ENCODE measurements at regions not wholly inside any gene's neighbourhood (a gene's known extent, or its start where the extent isn't known, plus 50 kb on each side); places are given as distances from the start of the nearest gene placed in this dataset.

- Histone ChIP-seq H3K4me3 (ENCODE audit: low read depth in 2 of 2, low read length in 1 of 2) (no peak overlapping the region), H3F3A (replicated peaks; ENCODE audit: insufficient read depth) (no peaks in the 10 kb centered on the region), H3K4me2 (no peak overlapping the region), H3K9me2 (no peaks in the 10 kb centered on the region), H2AFZ (ENCODE audit: low read depth) (no peak overlapping the region), H3K36me3 (replicated peaks in 1 of 2; ENCODE audit: control insufficient read depth in 1 of 2, insufficient read depth in 2 of 2, low read length in 1 of 2) (no peaks in the 10 kb centered on the region), H4K20me1 (ENCODE audit: insufficient read depth) (no peaks in the 10 kb centered on the region), H3K27me3 (ENCODE audit: insufficient read depth) (peaks cover 2% of the 10 kb centered on the region), H3K4me1 (ENCODE audit: control insufficient read depth in 1 of 2, insufficient read depth in 2 of 2, low read depth in 1 of 2, low read length in 1 of 2) (no peaks in the 10 kb centered on the region), H3K79me2 (ENCODE audit: insufficient read depth) (no peaks in the 10 kb centered on the region), H3K9ac (no peak overlapping the region), H3K9me3 (no peaks in the 10 kb centered on the region), H3K27ac (ENCODE audit: low read depth in 2 of 2, low read length in 1 of 2) (no peak overlapping the region)
- ChIA-PET POLR2A (no interaction called here), CTCF (no interaction called here)
- TF ChIP-seq TCF12 (IDR thresholded peaks at IDR 0.05) (no peak), GABPA (IDR thresholded peaks at IDR 0.05; ENCODE audit: low read depth) (no peak), IRF3 (IDR thresholded peaks at IDR 0.05; ENCODE audit: low read depth, low read length) (no peak), PBX3 (IDR thresholded peaks at IDR 0.05) (no peak), CHD2 (IDR thresholded peaks at IDR 0.05; ENCODE audit: low read length, partially characterized antibody) (no peak), NRF1 (IDR thresholded peaks at IDR 0.05; ENCODE audit: low read depth, low read length) (no peak), USF2 (IDR thresholded peaks at IDR 0.05; ENCODE audit: borderline replicate concordance, low read depth, low read length) (no peak)
- DNase-seq = no peak
- WGBS (ENCODE audit: low lambda C conversion rate) = 8% methylated on average over 2 of the region's 2 CpGs
These were observed 111.8 kb upstream of the FRMPD4 start for GRCh38 chrX:12026481-12026880.

- WGBS (ENCODE audit: low lambda C conversion rate) = 24% methylated on average over 1 of the region's 1 CpG
- no peaks in the 10 kb centered on the region for H3K79me2 ChIP-seq (ENCODE audit: insufficient read depth)
- no peak for DNase-seq
- H3K9me2 ChIP-seq = no peaks in the 10 kb centered on the region
- no peaks in the 10 kb centered on the region for H3K4me1 ChIP-seq (ENCODE audit: control insufficient read depth in 1 of 2, insufficient read depth in 2 of 2, low read depth in 1 of 2, low read length in 1 of 2)
- no peaks in the 10 kb centered on the region for H4K20me1 ChIP-seq (ENCODE audit: insufficient read depth)
- no peak overlapping the region for H2AFZ ChIP-seq (ENCODE audit: low read depth)
- TF ChIP-seq USF2 (IDR thresholded peaks at IDR 0.05; ENCODE audit: borderline replicate concordance, low read depth, low read length) (no peak), EP300 (IDR thresholded peaks at IDR 0.05; ENCODE audit: borderline replicate concordance in 1 of 2, low read depth in 1 of 2, low read length in 1 of 2) (no peak), RXRA (IDR thresholded peaks at IDR 0.05; ENCODE audit: borderline replicate concordance, low read depth) (no peak), SMC3 (IDR thresholded peaks at IDR 0.05; ENCODE audit: low read depth, low read length) (no peak), EZH2phosphoT487 (IDR thresholded peaks at IDR 0.05; ENCODE audit: borderline replicate concordance, low read depth) (no peak), USF1 (IDR thresholded peaks at IDR 0.05; ENCODE audit: borderline replicate concordance, low read depth) (no peak), FOSL2 (IDR thresholded peaks at IDR 0.05; ENCODE audit: borderline replicate concordance, low read depth) (no peak), FOXJ3 (CRISPR knock-in tag; IDR thresholded peaks at IDR 0.05) (no peak)
- ChIA-PET CTCF (no interaction called here), POLR2A (no interaction called here)
- H3K27me3 ChIP-seq (ENCODE audit: insufficient read depth) = peaks cover 10% of the 10 kb centered on the region
- H3K9ac ChIP-seq = no peak overlapping the region
- no peaks in the 10 kb centered on the region for H3K9me3 ChIP-seq
- no peaks in the 10 kb centered on the region for H3F3A ChIP-seq (replicated peaks; ENCODE audit: insufficient read depth)
- no peak overlapping the region for H3K4me2 ChIP-seq
- no peak overlapping the region for H3K27ac ChIP-seq (ENCODE audit: low read depth in 2 of 2, low read length in 1 of 2)
- no peaks in the 10 kb centered on the region for H3K36me3 ChIP-seq (replicated peaks in 1 of 2; ENCODE audit: control insufficient read depth in 1 of 2, insufficient read depth in 2 of 2, low read length in 1 of 2)
- no peak overlapping the region for H3K4me3 ChIP-seq (ENCODE audit: low read depth in 2 of 2, low read length in 1 of 2)
These were observed 106.2 kb upstream of the FRMPD4 start for GRCh38 chrX:12032082-12032481.
